OCI-LY3 (cell line): ENCODE measurements at regions not wholly inside any gene's neighbourhood (a gene's known extent, or its start where the extent isn't known, plus 50 kb on each side); places are given as distances from the start of the nearest gene placed in this dataset.

Source experiments
- EZH2phosphoT487 ChIP-seq: fragments of 200-600 bp; shearing (Covaris generic); IDR thresholded peaks from 2 replicates; pipeline ENCODE4 v1.6.1; 2018; ENCODE audit warnings: antibody characterized with exemption, mixed run types, low read depth
- TF ChIP-seq, protein P1 (sequence below): fragments of 200-600, 300-600 bp; sonication (generic); IDR thresholded peaks from 2 replicates; pipeline ENCODE4 v1.5.1; 2014; ENCODE audit warnings: antibody characterized with exemption, low read length, low read depth

DNA sequence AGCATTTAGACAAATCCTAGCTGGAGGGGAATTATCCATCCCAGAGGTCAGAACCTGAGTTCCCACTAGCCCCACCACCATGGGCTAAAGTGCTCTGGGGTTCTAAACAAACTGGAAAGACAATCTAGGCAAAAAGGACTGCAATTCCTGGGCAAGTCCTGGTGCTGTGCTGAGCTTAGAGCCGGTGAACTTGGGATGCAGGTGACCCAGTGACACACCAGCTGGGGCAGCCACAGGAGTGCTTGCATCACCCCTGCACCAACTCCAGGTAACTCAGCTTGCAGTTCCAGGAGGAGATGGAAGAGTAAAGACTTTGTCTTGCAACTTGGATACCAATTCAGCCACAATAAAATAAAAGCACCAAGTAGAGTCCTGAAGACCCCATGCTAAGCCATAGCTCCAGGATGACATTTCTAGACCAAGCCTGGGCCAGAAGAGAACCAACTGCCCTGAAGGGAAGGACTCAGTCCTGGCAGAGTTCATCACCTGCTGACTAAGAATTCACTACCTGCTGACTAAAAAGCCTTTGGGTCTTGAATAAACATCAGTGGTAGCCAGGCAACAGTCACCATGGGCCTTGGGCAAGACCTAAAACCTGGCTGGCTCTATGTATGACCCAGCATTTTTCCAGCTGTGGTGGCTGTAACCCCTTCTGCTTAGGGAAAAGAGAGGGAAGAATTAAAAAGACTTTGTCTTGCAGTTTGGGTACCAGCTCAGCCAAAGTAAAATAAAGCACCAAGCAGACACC lies 223.4 kb upstream of the DIO2 start:
- TF ChIP-seq, protein P1, sequence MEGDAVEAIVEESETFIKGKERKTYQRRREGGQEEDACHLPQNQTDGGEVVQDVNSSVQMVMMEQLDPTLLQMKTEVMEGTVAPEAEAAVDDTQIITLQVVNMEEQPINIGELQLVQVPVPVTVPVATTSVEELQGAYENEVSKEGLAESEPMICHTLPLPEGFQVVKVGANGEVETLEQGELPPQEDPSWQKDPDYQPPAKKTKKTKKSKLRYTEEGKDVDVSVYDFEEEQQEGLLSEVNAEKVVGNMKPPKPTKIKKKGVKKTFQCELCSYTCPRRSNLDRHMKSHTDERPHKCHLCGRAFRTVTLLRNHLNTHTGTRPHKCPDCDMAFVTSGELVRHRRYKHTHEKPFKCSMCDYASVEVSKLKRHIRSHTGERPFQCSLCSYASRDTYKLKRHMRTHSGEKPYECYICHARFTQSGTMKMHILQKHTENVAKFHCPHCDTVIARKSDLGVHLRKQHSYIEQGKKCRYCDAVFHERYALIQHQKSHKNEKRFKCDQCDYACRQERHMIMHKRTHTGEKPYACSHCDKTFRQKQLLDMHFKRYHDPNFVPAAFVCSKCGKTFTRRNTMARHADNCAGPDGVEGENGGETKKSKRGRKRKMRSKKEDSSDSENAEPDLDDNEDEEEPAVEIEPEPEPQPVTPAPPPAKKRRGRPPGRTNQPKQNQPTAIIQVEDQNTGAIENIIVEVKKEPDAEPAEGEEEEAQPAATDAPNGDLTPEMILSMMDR, result no peak
- no peak for TF ChIP-seq EZH2phosphoT487
